GM19324 (cell line): ENCODE measurements at regions not wholly inside any gene's neighbourhood (a gene's known extent, or its start where the extent isn't known, plus 50 kb on each side); places are given as distances from the start of the nearest gene placed in this dataset.
"Not testable (repeated sequence)": the region's sequence is repeated elsewhere in the genome, so short reads cannot be mapped to it uniquely, and the experiment has no call there.

Source experiments
- ATAC-seq: cut with Tn5 transposase; IDR thresholded peaks from one replicate; pipeline ENCODE4 v1.9.1; 2021; ENCODE audit warnings: mild to moderate bottlenecking, moderate library complexity; ENCODE audit not compliant: unreplicated experiment, low FRiP score

GRCh38 chr9:75454891-75455290 lies 366.6 kb downstream of the OSTF1 start:
- ATAC-seq, result no peak

GRCh38 chr9:75455444-75455921 lies 367.2 kb downstream of the OSTF1 start:
- ATAC-seq, result peak; percentile 98

GRCh38 chr9:75456698-75457097 lies 368.4 kb downstream of the OSTF1 start:
- no peak for ATAC-seq

- ATAC-seq, result no peak
Measured at GRCh38 chr9:75457474-75458011, 369.2 kb downstream of the OSTF1 start.

GRCh38 chr9:75459311-75459710 lies 371.0 kb downstream of the OSTF1 start:
- ATAC-seq, result not testable (repeated sequence)

GRCh38 chr9:75461183-75461582 lies 372.9 kb downstream of the OSTF1 start:
- no peak for ATAC-seq

- no peak for ATAC-seq
Measured at GRCh38 chr9:75462866-75463265, 374.6 kb downstream of the OSTF1 start.

GRCh38 chr9:75463871-75464270 lies 375.6 kb downstream of the OSTF1 start:
- no peak for ATAC-seq

- ATAC-seq, result no peak
Measured at GRCh38 chr9:75464726-75465125, 376.4 kb downstream of the OSTF1 start.

GRCh38 chr9:75467142-75467541 lies 378.8 kb downstream of the OSTF1 start:
- no peak for ATAC-seq

GRCh38 chr9:75471549-75472114 lies 383.3 kb downstream of the OSTF1 start:
- no peak for ATAC-seq

GRCh38 chr9:75482566-75482965 lies 394.3 kb downstream of the OSTF1 start:
- no peak for ATAC-seq

- ATAC-seq, result no peak
Measured at GRCh38 chr9:75483636-75484035, 395.3 kb downstream of the OSTF1 start.

- ATAC-seq, result no peak
Measured at GRCh38 chr9:75487856-75488718, 399.8 kb downstream of the OSTF1 start.

GRCh38 chr9:75488719-75489110 lies 400.4 kb downstream of the OSTF1 start:
- ATAC-seq, result no peak

GRCh38 chr9:75490326-75490725 lies 400.1 kb upstream of the PCSK5 start:
- ATAC-seq, result no peak

- ATAC-seq, result no peak
Measured at GRCh38 chr9:75491533-75491932, 398.9 kb upstream of the PCSK5 start.

- no peak for ATAC-seq
Measured at GRCh38 chr9:75499812-75500211, 390.7 kb upstream of the PCSK5 start.

- no peak for ATAC-seq
Measured at GRCh38 chr9:75500479-75500878, 390.0 kb upstream of the PCSK5 start.

- ATAC-seq, result not testable (repeated sequence)
Measured at GRCh38 chr9:75500940-75501339, 389.5 kb upstream of the PCSK5 start.

GRCh38 chr9:75504721-75505120 lies 385.8 kb upstream of the PCSK5 start:
- ATAC-seq, result no peak

- ATAC-seq, result no peak
Measured at GRCh38 chr9:75505654-75506053, 384.8 kb upstream of the PCSK5 start.
